Heart right ventricle (tissue), 16 donors: ENCODE measurements at regions not wholly inside any gene's neighbourhood (a gene's known extent, or its start where the extent isn't known, plus 50 kb on each side); places are given as distances from the start of the nearest gene placed in this dataset.
A peak's percentile ranks its signal among the peaks of the same experiment; 100 is the strongest.

ENCODE experiments used
- ATAC-seq, 8 donors: fragments of 200-7000 bp; cut with Tn5 transposase; one replicate each; pipeline ENCODE4 v1.9.1; 2020; ENCODE audit warnings: mild to moderate bottlenecking in 8 of 8, moderate library complexity in 8 of 8, moderate number of reproducible peaks in 1 of 8
- DNase-seq, 2 donors: peaks; one replicate each; pipeline ENCODE4 v3.0.0-alpha.2; 2020
- H3K27ac ChIP-seq, 10 donors: fragments of 200-600 bp; sonication (generic) in 2 of 10; one replicate each; pipeline versions ENCODE4 v1.5.0 to v1.8.0; 2020 to 2022; ENCODE audit warnings: mild to moderate bottlenecking in 3 of 10
- H3K27me3 ChIP-seq, 7 donors: fragments of 200-600 bp; one replicate each; pipeline ENCODE4 v1.8.0; 2021 to 2022; ENCODE audit warnings: mild to moderate bottlenecking in 2 of 7
- H3K36me3 ChIP-seq, 9 donors: fragments of 200-600 bp; sonication (generic) in 1 of 9; one replicate each; pipeline versions ENCODE4 v1.5.0 to v1.8.0; 2020 to 2022; ENCODE audit warnings: mild to moderate bottlenecking in 2 of 9
- H3K4me1 ChIP-seq, 9 donors: fragments of 200-600 bp; sonication (generic) in 1 of 9; one replicate each; pipeline versions ENCODE4 v1.5.0 to v1.8.0; 2020 to 2022; ENCODE audit warnings: mild to moderate bottlenecking in 4 of 9
- H3K4me3 ChIP-seq, 10 donors: fragments of 200-600 bp; sonication (generic) in 2 of 10; one replicate each; pipeline versions ENCODE4 v1.5.0 to v1.8.0; 2020 to 2022; ENCODE audit warnings: mild to moderate bottlenecking in 7 of 10, moderate library complexity in 2 of 10
- H3K9me3 ChIP-seq, 11 donors: fragments of 200-600 bp in 10 of 11; sonication (generic) in 2 of 11; one replicate each; pipeline versions ENCODE4 v1.5.0 to v1.8.0; 2013 to 2022; ENCODE audit warnings: mild to moderate bottlenecking in 2 of 11, control low read depth in 1 of 11, moderate library complexity in 1 of 11
- WGBS, 2 donors: extraction: QIAGEN DNeasy Blood & Tissue Kit; methylation state at CpG; one replicate each; pipeline ENCODE4 v1.1.7; 2013; ENCODE audit warnings: inconsistent platforms in 1 of 2; 5-methylcytosine and 5-hydroxymethylcytosine counted together
- intact Hi-C, 10 donors: fragments of 100-400 bp; cut with DNase I; formaldehyde crosslinking; loops; one replicate each; pipeline versions ENCODE4 v1.11.1 to v1.14.2; 2022
- TF ChIP-seq, protein P1 (sequence below), 9 donors: fragments of 200-600 bp; sonication (generic) in 2 of 9; IDR thresholded peaks; one replicate each; pipeline versions ENCODE4 v1.5.0 to v1.8.0; 2021 to 2022; ENCODE audit warnings: antibody characterized with exemption in 9 of 9, mild to moderate bottlenecking in 5 of 9, moderate library complexity in 1 of 9
- donor health status: Arrhythmogenic right ventricular cardiomyopathy.
- donor health status: ischemic (EF 13 %, LVEDD 7.1; RV severe dilation, severe dysfunction).
- donor health status: healthy with polysubstance abuse.
- donor health status: DM: no; HTN: yes; CAD: no.
- donor health status: DM: no; HTN: no; CAD: no.
- donor health status: ischemic (EF 25% LVEDD 6.9; RV normal size, moderate dysfunction).
- donor health status: ischemic (EF 25% LVEDD 5.7; RV mildly dilated, moderate dysfunction).
- donor health status: healthy.
- donor health status: DM: yes; HTN: yes; CAD: no.
- donor health status: Ischemic cardiomyopathy.
- donor health status: ischemic (EF 35%, LVEDD 5.7; RV mildly dilated, moderate dysfunction).
- donor health status: nonischemic (EF 11% LVEDD 7.7; RV severe dilation, severe dysfunction).
- donor health status: DM: yes; HTN: yes; CAD: no.
- donor health status: PGD.
- donor health status: ischemic (EF 29% LVEDD 5.4; RV normal size, mild dysfunction).
- donor health status: nonischemic (EF 23%, LVEDD 6.1; RV moderate dilation, normal function).

DNA sequence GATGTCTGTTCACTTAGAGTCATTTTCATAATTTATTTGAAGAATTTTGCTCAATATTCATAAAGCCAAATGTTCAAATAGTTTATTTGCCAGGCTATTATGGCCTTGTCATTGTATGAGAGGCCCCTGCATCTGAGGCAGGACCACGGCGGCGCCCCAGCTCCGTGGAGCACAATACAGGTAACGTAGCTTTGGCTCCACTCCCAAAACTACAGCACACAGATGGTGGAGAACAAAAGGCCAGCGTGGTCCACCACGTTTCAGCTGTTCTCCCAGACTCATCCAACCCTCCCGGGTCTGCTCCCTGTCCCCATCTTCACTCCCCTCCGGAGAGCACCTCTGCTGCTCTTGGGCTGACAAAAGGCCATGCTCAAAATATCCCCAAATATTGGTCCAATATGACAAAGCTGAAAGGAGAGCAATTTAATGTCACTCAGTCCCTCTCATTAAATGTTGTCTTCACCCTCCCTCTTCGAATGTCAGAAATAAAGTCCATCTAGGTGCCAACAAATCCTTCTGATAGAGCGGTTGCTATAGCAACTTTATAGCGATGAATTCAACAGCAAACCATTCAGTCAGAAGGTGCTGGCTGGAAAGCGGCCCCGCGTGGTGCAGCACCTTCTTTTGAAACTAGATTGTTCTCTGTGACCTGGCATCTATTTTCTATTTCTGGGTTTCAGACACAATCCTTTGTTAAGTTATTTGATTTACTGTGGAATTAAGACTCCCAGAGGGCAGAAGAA lies 504.3 kb downstream of the ARHGEF28 start:
- no peaks in the 10 kb centered on the region for H3K36me3 ChIP-seq
- no peak overlapping the region for H3K27ac ChIP-seq
- H3K4me3 ChIP-seq: no peak overlapping the region
- intact Hi-C loops: no loop called here
- H3K9me3 ChIP-seq: no peaks in the 10 kb centered on the region
- ATAC-seq (no peak), DNase-seq (no peak)
- TF ChIP-seq, protein P1, sequence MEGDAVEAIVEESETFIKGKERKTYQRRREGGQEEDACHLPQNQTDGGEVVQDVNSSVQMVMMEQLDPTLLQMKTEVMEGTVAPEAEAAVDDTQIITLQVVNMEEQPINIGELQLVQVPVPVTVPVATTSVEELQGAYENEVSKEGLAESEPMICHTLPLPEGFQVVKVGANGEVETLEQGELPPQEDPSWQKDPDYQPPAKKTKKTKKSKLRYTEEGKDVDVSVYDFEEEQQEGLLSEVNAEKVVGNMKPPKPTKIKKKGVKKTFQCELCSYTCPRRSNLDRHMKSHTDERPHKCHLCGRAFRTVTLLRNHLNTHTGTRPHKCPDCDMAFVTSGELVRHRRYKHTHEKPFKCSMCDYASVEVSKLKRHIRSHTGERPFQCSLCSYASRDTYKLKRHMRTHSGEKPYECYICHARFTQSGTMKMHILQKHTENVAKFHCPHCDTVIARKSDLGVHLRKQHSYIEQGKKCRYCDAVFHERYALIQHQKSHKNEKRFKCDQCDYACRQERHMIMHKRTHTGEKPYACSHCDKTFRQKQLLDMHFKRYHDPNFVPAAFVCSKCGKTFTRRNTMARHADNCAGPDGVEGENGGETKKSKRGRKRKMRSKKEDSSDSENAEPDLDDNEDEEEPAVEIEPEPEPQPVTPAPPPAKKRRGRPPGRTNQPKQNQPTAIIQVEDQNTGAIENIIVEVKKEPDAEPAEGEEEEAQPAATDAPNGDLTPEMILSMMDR (IDR thresholded peaks at IDR 0.05): no peak
- WGBS, 2 donors: 87 to 92% methylated on average over 15 of the region's 15 CpGs
- no peaks in the 10 kb centered on the region for H3K27me3 ChIP-seq
- H3K4me1 ChIP-seq: peaks cover 0 to 22% (median 10%) of the 10 kb centered on the region in 9 donors

DNA sequence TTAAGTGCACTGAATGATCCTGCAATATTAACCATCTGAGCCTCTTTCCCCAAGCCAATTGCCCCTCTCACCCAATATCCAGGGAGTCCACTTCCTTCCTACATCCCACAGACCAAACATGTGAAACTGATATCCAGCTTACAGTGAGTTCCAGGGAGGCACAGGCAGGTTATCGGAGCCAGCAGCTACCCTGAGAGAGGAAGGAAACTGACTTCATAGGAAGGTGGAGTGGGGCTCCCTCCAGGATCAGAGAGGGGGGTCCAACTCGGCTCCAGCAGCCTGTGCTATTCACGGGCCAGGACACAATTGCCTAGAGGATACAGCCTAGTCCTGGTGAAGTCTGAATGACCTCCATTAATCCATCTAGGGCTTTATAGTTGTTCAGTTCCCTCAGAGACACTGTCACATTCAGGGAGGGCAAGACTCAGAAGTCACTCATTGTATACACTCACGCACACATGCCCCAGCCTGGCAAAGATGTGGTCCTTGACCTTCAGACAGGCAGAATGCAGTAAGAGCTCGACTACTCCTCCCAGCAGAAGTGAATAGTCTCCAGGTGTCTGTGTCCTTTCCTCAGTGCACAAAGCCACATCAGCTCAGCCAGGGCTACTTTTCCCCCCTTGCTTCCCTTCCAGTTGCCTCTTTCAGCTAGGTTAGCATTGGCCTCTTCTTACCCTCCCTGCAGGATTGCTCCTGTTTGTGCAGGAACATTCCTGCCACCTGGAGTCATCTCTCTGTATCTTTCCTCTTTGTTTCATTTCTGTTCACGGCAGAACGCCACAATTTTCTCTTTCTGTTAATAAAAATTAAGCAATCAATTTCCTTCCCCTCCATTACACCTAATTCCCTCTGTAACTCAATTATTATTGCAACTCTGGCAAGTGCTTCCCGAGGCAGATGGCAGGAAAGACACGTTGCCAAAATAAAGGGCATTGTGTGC lies 501.7 kb downstream of the ARHGEF28 start:
- intact Hi-C loops: loop anchor here in 1 of 10 donors (10.0 kb wide), 1 partner anchor 517 kb away; the partner anchor contains the start of gene ENC1

DNA sequence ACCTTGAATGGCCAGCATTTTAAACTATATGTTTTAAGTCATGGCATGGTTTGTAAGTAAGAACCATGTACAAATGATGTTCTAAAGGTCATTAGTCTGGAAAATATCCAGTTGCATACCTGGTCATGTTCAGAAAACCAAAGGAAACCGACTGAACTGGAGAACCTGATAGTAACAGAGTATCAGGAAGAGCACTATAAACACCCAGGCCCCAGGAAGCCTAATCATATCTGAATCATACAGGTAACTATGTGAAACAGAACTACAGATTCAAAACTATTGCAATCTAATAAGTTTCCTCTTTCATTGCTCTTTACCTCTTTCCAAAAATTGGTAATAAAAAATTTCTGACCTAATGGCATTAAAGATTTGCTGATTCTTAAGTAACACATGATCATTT lies 500.3 kb downstream of the ARHGEF28 start:
- DNase-seq (no peak), ATAC-seq (no peak)
- no peak overlapping the region for H3K4me3 ChIP-seq
- TF ChIP-seq, protein P1 (IDR thresholded peaks at IDR 0.05): no peak
- H3K27ac ChIP-seq: no peak overlapping the region
- H3K4me1 ChIP-seq: peaks cover 0 to 27% (median 10%) of the 10 kb centered on the region in 9 donors
- intact Hi-C loops: loop anchor here in 1 of 10 donors (10.0 kb wide), 1 partner anchor 519 kb away; the partner anchor contains the start of gene ENC1
- H3K36me3 ChIP-seq: no peaks in the 10 kb centered on the region
- H3K27me3 ChIP-seq: no peaks in the 10 kb centered on the region
- 59 to 75% methylated on average over 1 of the region's 1 CpG for WGBS, 2 donors
- H3K9me3 ChIP-seq: no peaks in the 10 kb centered on the region

More for the DNA sequence above, 501.7 kb downstream of the ARHGEF28 start:
- H3K27me3 ChIP-seq: no peaks in the 10 kb centered on the region
- TF ChIP-seq, protein P1 (IDR thresholded peaks at IDR 0.05): no peak
- no peaks in the 10 kb centered on the region for H3K9me3 ChIP-seq
- H3K4me3 ChIP-seq: no peak overlapping the region
- peak overlapping the region in 3 of 10 donors; percentile 13 to 45 (median 29) for H3K27ac ChIP-seq
- DNase-seq (peak in 1 of 2 donors; percentile 33), ATAC-seq (peak; percentile 68 to 90 (median 84))
- WGBS, 2 donors: 44 to 49% methylated on average over 9 of the region's 9 CpGs
- no peaks in the 10 kb centered on the region for H3K36me3 ChIP-seq
- peaks cover 0 to 27% (median 10%) of the 10 kb centered on the region in 9 donors for H3K4me1 ChIP-seq

DNA sequence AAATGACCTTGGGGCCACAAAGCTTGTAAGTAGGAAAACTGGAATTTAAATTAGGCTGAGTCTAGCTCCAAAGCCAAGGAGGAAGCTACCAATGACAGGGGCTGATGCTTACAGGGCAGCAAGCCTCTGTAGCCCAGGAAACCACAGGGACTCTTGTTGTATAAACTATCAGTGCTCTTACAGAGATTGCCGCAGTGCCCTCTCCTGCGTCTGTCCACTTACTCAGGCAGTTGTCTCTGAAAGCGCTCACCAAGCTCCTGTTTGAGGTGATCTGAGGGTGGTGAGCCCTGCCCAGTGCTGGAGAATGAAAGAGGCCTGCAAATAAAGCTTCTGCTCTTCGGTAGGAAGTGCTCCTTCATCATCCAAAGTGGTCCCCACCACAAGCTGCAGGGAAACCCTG lies 498.8 kb downstream of the ARHGEF28 start:
- no peaks in the 10 kb centered on the region for H3K36me3 ChIP-seq
- no peak overlapping the region for H3K27ac ChIP-seq
- TF ChIP-seq, protein P1 (IDR thresholded peaks at IDR 0.05): no peak
- no peaks in the 10 kb centered on the region for H3K9me3 ChIP-seq
- DNase-seq: no peak
- peaks cover 0 to 27% (median 10%) of the 10 kb centered on the region in 9 donors for H3K4me1 ChIP-seq
- no peaks in the 10 kb centered on the region for H3K27me3 ChIP-seq
- H3K4me3 ChIP-seq: no peak overlapping the region
- WGBS, 2 donors: 86 to 87% methylated on average over 4 of the region's 4 CpGs
- intact Hi-C loops: loop anchor here in 1 of 10 donors (10.0 kb wide), 1 partner anchor 520 kb away; the partner anchor contains the start of gene ENC1
- no peak for ATAC-seq
